Myocyte (in vitro differentiated cells): ENCODE measurements at regions not wholly inside any gene's neighbourhood (a gene's known extent, or its start where the extent isn't known, plus 50 kb on each side); places are given as distances from the start of the nearest gene placed in this dataset.

ENCODE experiments used
- DNase-seq: peaks from one replicate; pipeline ENCODE4 v3.0.0-alpha.2; 2012; ENCODE audit warnings: low read depth

GRCh38 chr14:64639340-64639821 is 64.8 kb upstream of the PLEKHG3 start:
- no peak for DNase-seq

DNA sequence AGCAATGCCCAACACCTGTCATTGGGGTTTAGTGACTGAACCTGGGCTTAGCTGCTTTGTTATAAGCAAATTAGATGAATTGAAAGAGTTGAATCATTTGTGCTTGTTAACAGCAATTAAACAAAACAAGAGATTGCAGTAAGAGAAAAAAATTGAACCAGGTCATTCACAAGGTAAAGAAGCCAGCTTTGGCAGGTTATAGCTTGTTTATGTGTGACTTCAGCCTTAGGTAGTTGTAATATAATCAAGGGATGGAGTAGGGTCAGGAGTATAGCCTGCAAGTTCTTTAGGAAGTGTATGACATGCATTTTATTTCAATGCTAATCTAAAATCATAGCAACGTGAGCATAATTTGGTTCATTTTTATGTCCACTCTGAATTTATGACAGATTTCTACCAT is 63.4 kb upstream of the PLEKHG3 start:
- no peak for DNase-seq

DNA sequence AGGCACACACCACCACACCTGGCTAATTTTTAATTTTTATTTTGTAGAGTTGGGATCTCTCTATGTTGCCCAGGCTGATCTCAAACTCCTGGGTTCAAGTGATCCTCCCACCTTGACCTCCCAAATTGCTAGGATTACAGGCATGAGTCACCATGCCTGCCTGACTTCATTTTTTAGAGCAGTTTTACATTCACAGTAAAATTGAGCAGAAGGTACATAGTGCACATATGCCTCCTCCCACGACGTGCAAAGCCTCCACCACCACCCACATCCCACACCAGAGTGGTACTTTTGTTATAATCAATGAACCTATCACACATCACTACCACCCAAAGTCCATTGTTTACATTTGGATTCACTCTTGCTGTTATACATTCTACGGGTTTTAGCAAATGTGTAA is 62.5 kb upstream of the PLEKHG3 start:
- no peak for DNase-seq

DNA sequence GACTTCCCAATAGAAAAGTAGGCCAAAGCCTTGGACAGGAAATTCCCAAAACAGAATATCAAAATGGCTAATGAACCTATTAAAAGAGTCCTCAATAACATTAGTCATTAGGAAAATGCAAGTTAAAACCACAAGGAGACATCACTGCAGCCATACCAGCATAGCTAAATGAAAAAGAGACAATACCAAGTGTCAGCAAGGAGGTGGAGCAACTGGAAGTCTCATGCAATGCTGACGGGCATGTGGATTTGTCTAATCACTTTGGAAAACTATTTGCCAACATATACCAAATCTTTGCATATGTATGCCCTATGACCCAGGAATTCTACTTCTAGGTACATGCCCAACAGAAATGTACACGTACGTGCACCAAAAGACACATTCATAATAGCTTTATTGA is 60.5 kb upstream of the PLEKHG3 start:
- DNase-seq, result no peak

- no peak for DNase-seq
These were observed 59.6 kb upstream of the PLEKHG3 start for GRCh38 chr14:64644629-64645028.

- peak; percentile 79 for DNase-seq
These were observed 58.9 kb upstream of the PLEKHG3 start for GRCh38 chr14:64645220-64645892.

DNA sequence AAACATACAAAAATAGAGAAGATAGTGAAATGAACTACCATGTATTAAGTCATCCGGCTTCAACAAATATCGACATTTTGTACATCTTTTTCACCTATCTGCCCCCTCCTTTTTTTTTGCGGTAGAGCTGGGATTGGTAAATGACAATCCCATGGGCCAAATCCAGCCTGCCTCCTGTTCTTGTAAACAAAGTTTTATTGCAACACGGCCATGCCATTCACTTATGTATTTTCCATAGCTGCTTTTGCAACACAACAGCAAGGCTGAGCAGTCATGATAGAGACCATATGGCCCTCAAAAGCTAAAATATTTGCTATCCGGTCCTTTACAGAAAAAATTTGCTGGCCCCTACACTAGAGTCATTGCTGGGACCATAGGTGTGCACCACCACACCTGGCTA is 58.1 kb upstream of the PLEKHG3 start:
- DNase-seq, result no peak

DNA sequence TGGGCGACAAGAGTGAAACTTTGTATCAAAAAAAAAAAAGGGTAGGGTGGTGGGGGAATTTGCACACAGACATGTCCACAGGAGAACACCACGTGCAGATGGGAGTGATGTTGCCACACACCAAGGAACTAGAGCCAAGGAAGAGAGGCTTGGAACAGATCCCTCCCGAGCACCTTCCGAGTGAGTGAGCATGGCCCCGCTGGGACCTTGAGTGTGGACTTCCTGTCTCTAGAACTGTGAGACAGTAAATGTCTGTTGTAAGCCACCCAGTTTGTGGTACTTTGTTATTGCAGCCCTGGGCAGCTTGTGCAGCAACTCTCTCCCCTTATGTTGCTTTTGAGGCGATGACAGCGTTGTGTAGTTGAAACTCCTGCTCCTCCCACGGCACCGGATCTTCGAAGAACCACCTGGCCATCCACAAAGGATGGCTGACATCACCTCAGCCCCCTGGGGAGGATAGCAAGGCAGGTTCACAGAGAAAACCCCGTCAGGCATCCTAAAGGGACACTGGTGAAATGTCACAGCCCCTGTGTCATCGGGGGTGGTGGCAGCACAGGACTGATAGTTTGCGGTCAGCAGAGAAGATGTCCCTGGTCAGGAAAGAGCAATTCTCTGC is 54.7 kb upstream of the PLEKHG3 start:
- no peak for DNase-seq

GRCh38 chr14:64653900-64654245 is 50.4 kb upstream of the PLEKHG3 start:
- DNase-seq, result no peak

- peak; percentile 55 for DNase-seq
These were observed 49.9 kb upstream of the PLEKHG3 start for GRCh38 chr14:64654246-64654900.
